NCI-H446 treated with DMSO at 0.1 percent for 48 hours (cell line): ENCODE measurements at regions not wholly inside any gene's neighbourhood (a gene's known extent, or its start where the extent isn't known, plus 50 kb on each side); places are given as distances from the start of the nearest gene placed in this dataset.

ENCODE experiments used
- DNase-seq: peaks from one replicate; lab custom pipeline; 2025; lab: John Stamatoyannopoulos, UW

DNA sequence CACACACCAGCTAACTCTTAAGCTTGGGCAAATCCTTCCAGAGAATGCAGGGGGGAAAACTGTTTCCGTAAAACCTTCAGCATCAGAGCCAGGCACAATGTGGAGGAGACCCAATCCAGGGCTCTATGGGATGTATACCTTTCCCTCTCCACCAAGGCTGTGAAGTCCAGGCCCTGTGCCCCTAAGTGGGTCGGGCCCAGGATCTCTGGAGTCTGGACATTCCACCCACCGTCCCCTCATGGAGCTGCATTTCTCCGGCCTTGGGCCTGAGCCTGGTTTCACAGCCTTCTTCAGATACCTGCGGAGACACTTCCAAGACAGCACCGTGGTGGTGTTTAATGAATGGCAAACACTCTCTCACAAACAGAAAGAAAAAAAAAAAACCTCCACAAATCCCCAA, 186.2 kb downstream of the URI1 start:
- DNase-seq = no peak

DNA sequence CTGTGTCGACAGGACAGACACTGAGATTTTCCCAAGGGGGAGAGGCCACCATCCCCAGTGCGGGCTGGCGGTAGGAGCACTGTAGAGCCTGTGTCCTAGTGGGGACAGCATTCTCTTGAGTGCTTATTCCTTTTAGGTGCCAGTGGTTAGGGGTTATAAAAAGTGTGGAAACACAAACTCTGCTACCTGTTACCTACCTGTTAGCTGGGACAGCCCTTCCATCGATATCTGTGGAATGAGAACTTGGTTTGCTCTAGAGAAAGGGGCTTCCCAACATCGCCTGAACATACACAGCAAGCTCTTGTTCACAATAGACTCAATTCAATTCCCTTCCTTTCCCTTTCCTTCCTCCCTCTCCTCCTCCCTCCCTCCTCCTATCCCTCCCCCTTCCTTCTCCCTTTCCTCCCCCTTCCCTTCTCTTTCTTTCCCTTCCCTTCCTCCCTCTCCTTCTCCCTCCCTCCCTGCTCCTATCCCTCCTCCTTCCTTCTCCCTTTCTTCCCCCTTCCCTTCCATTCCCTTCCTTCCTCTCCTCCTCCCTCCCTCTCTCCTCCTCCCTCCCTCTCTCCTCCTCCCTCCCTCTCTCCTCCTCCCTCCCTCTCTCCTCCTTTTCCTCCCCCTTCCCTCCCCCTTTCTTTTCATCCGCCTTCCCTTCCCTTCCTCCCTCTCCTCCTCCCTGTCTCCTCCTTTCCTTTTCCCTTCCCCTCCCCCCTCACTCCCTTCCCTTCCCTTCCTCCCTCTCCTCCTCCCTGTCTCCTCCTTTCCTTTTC, 188.5 kb downstream of the URI1 start:
- DNase-seq = no peak

DNA sequence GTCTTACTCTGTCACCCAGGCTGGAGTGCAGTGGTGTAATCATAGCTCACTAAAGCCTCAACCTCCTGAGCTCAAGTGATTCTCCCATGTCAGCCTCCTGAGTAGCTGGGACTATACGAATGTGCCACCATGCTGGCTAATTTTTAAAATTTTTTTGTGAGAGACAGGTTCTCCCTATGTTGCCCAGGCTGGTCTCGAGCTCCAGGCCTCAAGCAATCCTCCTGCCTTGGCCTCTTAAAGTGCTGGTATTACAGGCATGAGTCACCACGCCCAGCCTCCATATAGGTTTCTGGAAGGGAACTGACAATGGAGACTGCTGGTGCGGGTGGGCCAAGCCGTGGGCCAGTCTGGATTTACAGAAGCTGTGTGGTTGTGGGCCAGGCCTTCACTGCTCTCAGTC, 189.2 kb downstream of the URI1 start:
- no peak for DNase-seq

DNA sequence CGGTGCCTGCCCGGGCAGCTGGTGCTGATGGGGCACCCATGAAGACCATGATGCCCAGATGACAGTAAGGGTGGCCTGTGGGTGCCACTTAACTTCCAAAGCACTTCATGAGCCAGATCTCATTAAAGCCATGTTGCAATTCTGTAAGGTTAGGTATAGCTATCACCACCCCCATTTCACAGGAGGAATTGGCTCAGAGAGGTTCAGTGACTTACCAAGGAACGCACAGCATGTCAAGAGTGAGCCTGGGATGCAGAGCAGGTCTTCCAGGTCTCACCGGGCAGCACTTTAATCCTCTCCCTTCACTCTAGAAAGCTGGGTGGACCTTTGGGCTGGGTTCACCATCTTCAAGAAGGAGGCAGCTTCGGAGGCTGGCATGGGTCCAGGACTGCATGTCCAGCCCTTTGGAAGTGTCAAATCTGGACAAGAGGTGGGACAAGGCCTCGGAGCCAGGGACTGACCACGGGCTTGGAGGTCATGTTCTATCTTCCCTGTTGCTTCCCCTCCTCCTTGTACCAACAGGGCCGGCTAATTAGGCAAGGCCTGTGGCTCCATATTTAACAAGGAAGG, 189.8 kb downstream of the URI1 start:
- no peak for DNase-seq

DNA sequence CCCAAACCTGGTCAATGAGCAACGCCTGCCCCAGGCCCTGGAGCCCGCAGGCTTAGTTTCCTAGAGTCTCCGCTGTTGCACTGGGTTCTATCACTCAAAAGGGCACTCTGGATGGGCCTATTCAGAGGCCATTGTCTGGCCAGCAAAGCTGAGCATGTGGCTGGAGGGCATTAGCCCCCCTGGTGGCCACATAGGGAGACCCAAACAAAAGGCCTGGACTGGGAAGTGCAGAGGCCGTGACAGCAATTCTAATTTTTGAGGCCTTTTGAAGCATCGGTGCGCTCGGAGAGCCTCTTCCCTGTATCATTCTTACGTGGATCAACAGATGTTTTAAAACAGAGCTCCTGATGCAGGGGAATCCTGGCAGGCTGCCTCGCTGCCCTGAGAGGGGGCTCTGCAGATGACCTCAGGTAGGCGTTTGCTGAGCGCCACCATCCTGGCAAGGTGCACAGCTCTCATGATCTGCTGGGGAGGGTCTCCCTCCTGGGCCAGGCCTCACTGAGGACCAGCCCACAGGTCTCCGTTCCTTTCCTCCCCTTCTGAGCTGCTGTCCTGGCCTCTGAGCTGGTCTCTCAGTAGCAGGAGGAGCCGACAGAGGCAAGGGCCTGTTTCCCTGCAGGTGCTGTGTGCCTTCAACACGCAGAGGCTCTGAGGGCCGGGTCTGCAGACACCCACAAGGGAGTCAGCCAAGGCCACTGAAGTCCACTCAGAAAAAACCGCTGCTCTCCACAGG, 190.5 kb downstream of the URI1 start:
- no peak for DNase-seq

DNA sequence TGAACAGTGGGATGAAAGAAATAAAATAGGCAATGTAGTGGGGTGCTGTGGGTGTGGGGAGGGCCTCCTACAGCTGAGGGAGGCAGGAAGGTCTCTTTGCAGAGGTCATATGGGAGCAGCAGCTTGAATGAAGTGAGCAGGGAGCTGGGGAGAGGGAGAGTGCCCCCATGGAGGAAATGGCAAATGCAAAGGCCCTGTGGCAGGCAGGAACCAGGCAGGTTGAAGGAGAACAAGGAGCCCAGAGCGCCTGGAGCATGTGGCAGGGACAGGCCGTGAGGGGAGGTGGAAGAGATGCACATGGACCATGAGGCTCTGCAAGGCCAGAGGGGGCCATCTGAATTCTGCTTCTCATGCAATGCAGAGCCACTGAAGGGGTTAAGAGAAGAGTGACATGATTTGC, 191.8 kb downstream of the URI1 start:
- DNase-seq = no peak

DNA sequence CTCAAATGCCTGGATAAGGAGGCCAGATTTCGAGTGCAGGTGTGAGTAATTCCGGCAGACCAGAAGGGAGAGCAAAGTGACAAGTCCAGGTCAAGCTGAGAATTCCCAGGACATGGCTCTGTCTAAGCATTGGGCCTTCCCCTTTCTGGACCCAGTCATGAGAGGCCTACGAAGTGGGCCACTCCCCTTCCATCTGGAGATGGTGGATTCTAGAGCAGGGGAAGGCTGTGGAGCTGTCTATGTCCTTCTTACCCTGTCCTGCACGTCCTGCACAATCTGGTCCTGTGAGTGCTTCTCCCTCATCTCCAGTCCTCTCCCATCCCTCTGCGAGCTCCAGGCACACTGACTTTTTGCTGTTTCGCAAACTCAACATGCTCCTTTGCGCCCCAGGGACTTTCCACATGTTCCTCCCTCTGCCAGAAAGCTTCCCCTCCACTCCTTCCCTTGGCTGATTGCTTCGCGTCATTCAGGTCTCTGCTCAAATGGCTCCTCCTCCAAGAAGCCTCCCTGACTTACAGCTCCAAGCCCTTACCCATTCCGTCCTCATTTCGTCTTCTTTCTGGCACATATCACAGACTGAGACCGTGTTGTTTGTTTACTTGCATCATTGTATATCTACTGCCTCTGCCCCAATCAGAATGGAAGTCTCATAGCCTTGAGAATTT, 193.2 kb downstream of the URI1 start:
- no peak for DNase-seq

DNA sequence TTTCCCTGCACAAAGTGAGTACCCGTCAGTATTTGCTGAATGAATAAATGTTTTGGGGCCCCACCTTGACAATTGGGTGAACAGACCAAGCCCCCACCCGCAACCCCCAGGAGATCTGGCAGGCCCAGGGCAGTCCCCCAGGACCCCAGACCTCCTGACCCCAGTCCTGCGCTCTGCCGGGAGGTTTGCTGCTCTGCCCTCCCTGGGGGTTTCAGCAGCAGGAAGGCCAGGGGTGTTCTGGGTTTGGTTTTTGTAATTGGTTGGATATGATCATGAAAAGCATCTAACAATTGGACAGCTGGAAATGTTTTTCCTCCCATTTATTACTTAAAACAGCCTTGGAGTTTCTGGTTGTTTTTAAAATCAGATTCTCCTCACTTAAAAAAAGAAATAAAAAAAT, 193.8 kb downstream of the URI1 start:
- no peak for DNase-seq

DNA sequence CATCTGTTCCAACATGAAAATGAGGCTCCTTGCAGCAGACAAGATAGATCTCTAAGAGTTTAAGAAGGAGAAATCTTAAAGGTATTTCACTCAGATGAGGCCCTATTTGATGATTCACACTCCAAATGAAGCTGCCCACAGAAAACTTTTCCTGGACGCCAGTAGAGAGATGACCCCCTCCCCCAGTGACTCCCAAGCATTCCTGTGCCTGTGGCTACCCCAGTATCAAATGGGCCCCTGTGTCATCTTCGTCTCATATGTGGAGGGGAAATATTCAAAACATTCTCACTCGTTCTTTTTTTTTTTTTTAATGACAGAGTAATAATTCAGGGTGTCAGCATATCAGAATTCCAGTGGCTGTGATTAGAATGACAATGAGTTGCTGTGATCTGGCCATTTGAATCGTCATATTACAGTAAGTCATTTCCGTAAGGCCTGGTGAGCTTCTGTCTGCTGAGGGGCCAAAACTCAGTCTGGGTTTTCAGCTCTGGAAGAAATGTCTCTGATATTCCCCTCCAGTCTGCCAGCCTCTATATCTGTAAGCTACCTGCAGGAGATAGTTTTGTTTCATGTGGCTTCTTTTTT, 194.7 kb downstream of the URI1 start:
- DNase-seq = no peak

DNA sequence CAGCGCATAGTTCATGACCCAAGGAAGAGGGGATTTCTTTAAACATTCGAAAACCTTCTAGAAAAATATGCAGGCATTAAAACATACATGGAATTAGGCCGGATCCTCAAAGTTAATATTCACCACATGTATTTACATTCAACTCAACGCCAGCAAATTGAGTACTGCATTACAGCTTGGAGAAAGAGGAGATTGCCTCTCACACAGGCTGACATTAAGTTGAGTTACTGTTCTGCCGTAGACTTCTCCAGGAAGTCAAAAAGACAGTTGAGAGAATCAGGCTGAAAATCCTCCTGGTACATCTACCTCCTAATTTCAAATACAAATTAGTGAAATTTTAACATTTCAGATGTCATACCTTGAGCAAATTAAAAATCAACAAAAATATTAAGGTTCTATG, 195.7 kb downstream of the URI1 start:
- DNase-seq = no peak

DNA sequence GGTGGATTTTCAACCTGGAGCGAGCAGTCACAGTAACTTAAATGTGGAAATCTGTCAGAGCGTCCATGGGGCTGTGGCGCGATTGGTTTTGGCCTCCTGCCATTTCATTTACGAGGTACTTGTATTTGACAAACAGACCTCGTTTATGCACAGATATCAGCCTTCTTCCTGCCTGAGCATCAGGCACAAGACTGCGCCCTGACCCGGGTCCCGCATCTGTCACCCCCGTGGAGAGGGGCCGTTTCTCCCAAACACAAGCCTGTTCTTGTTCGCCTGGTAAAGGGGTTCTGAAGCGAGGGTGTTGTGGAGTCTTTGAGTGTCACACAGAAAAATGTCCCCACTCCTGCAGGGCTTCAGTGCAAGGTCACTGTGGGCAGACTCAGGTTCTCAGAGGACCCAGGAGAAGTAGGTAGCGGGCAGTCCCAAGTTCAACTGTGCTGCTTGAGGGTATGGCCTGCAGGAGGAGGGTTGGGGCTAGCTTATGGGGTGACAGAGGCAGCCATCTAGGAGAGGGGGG, 202.3 kb downstream of the URI1 start:
- no peak for DNase-seq

DNA sequence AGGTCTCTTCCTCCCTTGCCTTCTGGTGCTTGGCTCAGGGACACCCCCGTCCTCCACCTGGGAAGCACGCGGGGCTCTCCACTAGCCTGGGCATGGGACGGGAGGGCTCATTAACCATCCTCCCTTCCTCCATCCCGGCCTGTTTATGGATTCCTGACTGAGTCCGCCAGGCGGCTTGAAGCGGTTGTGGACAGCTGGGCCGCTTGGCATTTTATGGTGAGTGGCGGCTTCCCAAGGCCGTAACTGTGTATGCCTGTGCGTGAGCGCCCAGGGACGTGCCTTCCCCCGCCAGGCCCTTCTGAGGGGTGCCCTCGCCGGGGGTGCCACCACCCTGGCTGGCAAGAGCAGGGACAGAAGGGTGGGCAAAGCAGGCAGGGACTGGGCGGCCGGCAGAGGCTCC, 202.8 kb downstream of the URI1 start:
- DNase-seq = no peak

DNA sequence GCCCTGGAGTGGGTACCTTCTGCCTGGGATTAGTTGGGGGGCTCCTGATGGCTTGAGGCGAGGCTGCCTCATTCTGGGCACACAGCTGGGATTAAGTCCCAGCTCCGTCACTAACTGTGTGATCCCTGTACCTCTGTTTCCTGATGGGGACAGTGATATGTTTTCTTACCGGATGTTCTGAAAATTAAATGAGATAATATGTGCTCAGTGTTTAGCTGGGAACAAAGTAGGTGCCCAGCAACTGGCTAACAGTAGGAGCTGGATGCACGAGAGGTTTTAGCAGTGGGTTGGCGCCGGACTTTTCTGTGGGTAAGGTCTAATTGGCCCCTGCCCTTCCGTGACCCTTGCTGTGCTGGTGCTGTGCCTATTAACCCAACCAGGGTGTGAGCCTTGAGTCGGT, 203.4 kb downstream of the URI1 start:
- DNase-seq = no peak

DNA sequence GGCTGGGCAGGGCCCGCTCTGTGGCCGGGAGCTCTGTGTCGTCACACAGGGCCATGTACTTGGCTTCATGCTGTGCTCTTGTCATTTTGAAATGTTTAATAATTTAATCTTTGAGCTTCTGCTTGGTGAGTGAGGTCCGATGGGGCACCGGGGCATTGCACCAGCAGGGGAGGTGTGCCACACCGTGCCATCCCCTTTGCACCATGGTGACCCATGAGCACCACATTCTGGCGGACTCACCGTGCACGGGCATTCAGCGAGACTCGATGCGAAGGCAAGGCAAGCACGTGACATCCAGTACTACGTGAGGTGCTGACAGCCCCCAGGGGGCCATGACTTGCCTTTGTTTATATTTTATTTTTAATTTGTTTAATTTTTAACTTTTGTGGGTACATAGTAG, 204.3 kb downstream of the URI1 start:
- DNase-seq = no peak

DNA sequence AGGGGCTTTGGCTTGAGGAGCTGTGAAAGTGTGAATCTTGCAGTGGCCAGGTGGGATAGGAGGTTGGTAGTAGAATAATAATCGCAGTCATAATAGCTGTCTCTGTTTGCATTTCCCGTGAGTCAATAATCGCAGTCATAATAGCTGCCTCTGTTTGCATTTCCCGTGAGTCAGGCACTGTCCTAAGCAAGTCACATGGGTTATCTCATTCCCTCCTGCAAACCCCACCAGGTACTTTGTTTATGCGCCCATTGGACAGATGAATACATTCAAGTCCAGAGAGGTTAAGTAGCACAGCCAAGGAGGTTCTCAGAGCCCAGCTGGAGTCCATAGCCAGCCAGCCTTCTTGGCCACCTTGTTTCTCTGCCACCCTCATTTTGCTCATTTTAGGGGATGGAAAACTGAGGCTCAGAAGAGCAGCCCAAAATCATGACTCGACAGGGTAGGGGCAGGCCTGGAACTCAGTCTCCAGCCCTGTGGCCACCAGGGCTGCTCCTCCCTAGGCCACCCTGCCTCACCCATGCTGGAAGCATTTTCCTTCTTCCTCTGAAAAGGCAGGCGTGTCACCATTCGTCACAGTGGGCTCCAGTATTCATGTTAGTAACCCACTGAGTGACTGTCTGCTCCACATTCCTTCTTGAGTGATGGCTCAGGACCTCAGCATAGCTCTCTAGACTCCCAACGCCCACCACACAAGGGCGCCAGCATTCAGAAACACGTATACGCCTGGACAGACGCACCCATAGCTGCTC, 206.2 kb downstream of the URI1 start:
- no peak for DNase-seq

DNA sequence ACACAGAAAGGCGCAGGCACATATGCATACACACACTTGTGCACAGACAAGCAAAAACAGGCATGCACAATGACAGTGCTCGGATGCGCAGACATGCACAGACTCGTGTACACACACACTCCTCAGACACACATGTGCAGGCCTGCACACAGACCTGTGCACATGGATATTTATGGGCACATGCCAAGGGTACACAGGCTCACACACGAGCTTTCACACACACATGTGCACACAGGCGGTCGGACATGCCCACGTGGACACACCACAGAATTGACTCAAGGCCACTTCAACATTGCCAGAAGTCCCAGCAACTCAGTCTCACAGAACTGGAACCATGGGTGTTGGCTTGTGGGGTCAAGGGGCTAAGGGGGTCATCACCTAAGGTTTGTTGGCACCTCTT, 206.8 kb downstream of the URI1 start:
- no peak for DNase-seq

DNA sequence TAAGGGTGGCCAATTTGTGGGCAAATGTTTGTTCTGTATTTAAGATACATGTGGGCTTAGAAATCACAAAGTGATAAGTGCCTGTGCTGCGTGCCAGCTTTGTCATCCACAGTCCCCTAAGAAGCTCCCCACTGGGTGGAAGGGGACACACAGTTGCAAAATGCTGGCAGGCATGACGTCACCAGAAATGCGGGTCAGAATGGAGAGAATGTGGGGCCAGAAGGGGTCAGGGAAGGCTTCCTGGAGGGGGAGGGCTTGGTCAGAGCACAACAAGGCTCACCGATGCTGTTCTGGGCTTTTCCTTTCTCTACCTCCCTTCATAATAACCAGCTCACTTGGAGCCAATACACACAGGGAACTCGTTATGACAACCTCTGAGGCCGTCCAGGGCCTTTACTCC, 207.3 kb downstream of the URI1 start:
- DNase-seq = no peak

DNA sequence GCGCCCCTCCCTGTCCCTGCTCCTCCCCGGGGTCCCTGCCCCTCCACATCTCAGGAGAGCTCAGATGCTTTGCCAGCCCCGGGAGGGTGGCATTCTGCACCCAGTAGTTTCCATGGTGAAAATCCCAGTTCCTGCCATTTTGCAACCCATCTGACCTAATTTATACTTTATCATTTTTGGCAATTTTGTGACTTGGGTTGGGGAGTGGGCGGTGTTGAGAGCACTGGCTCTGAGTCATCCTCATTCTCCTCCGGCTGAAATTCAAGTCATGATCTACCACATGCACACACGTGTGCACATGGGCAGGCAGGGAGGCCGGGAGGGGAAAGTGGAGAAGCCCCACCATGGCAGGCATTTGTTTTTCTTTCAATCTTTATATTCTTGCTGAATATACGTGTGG, 208.6 kb downstream of the URI1 start:
- DNase-seq = no peak

DNA sequence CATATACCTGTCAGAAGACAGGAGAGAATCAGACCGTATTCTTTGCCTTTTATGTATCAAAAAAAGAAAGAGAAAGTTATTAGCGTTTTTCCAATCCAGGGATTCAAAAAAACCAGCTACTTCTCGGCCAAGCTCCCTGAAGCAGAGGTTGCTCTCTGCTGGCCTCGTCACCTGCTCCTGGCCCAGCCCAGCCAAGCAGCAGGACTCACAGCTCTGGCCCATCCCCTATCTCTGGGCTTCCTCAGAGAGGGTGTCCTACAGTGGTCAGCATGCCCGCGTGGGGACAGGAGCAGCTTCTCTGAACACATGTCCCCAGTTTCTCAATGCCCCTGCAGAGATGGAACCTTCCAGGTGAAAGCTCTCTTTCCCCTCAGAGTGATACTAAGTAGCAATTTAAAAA, 209.0 kb downstream of the URI1 start:
- no peak for DNase-seq

DNA sequence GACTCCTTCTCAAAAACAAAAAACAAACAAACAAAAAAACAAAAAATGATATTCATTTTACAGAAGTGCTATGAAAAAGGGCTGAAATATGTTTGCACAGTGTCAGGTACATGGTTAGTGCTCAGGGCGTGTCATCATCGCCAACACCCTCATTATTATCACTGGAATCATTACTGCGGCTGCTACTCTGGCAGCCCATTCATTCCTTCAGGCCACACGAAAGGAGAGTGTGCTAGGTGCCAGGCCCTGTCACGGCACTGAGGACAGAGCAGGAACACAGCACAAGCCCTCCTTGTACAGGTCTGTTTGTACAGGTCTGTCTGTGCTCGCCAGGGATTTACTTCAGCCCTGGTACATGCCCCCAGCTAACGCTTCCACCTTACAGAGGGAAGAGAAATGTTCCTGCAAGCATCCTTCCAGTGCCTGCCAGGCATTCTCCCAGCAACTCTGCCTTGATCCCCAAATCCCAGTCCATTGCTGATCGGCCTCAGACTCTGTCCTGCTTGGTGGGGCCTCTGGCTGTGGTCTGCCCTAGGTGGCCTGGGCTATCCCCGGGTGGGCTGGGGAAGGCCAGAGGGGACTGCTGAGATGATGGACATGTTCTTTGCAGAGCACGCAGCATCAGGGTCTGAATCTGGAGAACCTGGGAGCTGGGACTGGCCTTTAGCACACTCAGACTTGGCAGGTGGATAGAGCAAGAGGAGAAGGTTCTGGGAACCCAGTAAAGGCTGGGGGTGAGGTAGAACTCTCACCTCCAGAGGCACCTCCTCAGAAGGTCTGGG, 210.7 kb downstream of the URI1 start:
- no peak for DNase-seq
